T-helper 1 cell treated with Interleukin-12 subunit alpha and Interleukin-12 subunit beta and Interleukin-4 antibody, amounts not matched to agents 30 μg/mL and 1 μg/mL, for 36 hours (primary cell): ENCODE measurements at regions not wholly inside any gene's neighbourhood (a gene's known extent, or its start where the extent isn't known, plus 50 kb on each side); places are given as distances from the start of the nearest gene placed in this dataset.
"Not testable (repeated sequence)": the region's sequence is repeated elsewhere in the genome, so short reads cannot be mapped to it uniquely, and the experiment has no call there.

Source experiments
- H3K27ac Mint-ChIP-seq: one replicate; pipeline ENCODE4 v1.8.0; 2021; ENCODE audit warnings: mild to moderate bottlenecking, mixed read lengths
- H3K27me3 Mint-ChIP-seq: one replicate; pipeline ENCODE4 v1.8.0; 2021; ENCODE audit warnings: low read depth, mixed read lengths
- H3K36me3 Mint-ChIP-seq: one replicate; pipeline ENCODE4 v1.8.0; 2021; ENCODE audit warnings: low read depth, mixed read lengths
- H3K4me1 Mint-ChIP-seq: one replicate; pipeline ENCODE4 v1.8.0; 2021; ENCODE audit warnings: low read depth, mixed read lengths
- H3K4me3 Mint-ChIP-seq: one replicate; pipeline ENCODE4 v1.8.0; 2021; ENCODE audit warnings: mild to moderate bottlenecking, moderate library complexity, mixed read lengths
- H3K9me3 Mint-ChIP-seq: one replicate; pipeline ENCODE4 v1.8.0; 2021; ENCODE audit warnings: mixed read lengths

DNA sequence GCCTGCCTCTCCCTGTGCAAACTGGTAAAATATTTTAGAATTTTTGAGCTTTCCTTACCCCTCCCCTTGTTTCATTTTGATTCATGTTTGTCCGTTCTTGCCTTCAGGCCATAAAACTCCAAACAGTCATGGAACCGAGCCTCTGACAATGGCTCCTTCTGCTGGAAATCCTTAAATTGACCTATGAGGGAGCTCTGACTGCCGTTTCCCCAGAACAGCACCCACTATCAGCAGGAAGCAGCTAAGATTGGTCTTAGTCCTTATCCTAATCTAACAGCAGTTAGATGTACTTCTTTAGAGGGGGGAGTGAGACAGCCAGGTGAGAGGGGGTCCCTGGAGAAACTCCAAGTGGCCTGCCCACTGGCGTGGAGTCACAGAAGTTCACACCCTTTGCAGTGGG, 106.7 kb downstream of the FAM174A start:
- peaks cover 2% of the 10 kb centered on the region for H3K4me1 Mint-ChIP-seq
- H3K27ac Mint-ChIP-seq: no peak overlapping the region
- no peaks in the 10 kb centered on the region for H3K36me3 Mint-ChIP-seq
- no peak overlapping the region for H3K4me3 Mint-ChIP-seq
- H3K9me3 Mint-ChIP-seq: no peaks in the 10 kb centered on the region
- H3K27me3 Mint-ChIP-seq: peaks cover 4% of the 10 kb centered on the region

DNA sequence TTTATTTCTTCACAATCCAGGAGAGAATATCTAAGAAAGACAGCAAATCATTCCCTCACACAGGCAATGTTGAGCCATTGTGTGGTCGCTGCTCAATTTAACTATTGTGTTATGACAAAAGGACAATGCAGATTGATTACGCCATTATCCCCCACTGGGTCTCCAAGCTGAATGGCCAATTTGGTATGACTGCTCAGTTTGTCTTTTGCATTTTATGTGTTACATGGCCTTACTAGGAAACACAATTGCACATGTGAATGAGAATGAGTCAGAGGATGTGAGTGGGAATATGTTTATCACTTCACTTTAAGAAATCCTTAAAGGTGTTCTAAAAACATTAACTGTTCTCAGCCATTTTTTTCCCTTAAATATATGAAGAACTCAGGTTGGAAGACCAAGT, 108.3 kb downstream of the FAM174A start:
- Mint-ChIP-seq H3K9me3 (no peaks in the 10 kb centered on the region), H3K4me3 (no peak overlapping the region), H3K4me1 (peaks cover 5% of the 10 kb centered on the region), H3K27ac (no peak overlapping the region), H3K36me3 (no peaks in the 10 kb centered on the region), H3K27me3 (peaks cover 4% of the 10 kb centered on the region)

DNA sequence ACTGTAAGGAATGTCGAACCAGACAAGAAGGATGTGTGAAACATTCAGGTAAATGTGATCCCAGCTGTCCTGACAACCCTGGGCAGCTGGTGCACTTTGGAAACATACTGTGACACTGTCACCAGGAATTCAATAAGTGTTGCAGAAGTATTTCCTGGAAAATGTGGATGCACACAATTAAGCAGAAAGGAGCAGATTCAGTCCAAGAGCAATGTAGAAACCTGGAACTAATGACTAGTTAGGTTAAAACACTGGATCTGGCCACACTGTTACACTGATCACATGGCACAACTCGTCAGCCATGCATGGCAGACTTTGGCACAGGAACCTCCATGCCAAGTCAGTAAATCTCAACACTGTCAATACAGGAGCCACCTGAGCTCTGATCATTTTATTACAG, 109.0 kb downstream of the FAM174A start:
- H3K36me3 Mint-ChIP-seq: no peaks in the 10 kb centered on the region
- H3K4me3 Mint-ChIP-seq: no peak overlapping the region
- H3K27me3 Mint-ChIP-seq: peaks cover 4% of the 10 kb centered on the region
- H3K9me3 Mint-ChIP-seq: no peaks in the 10 kb centered on the region
- no peak overlapping the region for H3K27ac Mint-ChIP-seq
- peaks cover 5% of the 10 kb centered on the region for H3K4me1 Mint-ChIP-seq

DNA sequence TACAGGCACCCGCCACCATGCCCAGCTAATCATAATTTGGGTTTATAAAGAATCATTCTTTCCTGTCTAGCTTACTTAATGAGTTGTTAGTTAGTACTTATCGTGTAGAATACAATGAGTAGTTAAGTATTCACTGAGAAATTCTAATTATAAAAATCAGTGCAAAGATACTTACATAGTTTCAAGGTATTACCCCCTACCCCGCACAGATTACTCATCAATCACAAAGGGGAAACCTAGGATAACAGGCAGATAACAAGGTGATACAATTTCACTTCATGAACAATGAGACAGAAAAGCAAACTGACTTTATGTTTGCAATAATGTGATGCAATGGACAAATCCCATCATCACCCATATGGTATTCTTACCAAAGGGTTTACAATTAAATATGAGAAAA, 109.6 kb downstream of the FAM174A start:
- peaks cover 4% of the 10 kb centered on the region for H3K27me3 Mint-ChIP-seq
- no peaks in the 10 kb centered on the region for H3K36me3 Mint-ChIP-seq
- no peak overlapping the region for H3K27ac Mint-ChIP-seq
- H3K9me3 Mint-ChIP-seq: no peaks in the 10 kb centered on the region
- H3K4me3 Mint-ChIP-seq: no peak overlapping the region
- H3K4me1 Mint-ChIP-seq: peaks cover 5% of the 10 kb centered on the region

DNA sequence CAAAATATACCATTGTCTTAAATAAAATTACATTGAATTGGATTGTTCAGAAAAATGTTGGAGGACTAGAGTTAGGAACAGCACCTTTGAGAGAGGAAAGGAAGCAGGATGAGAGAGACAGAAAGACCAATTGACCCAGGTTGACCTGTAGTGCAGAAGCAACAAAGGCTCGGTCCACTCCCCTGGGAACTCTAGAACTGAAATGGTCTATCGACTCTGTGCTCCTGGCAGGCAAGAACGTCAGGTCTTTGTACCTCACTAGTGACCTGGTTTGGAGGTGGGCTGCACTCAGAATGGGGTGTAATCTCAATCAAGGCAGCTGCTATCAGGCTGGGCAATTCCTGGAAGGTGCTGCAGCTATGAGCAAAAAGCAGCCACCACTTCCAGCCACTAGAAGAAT, 110.8 kb downstream of the FAM174A start:
- no peak overlapping the region for H3K4me3 Mint-ChIP-seq
- peaks cover 5% of the 10 kb centered on the region for H3K4me1 Mint-ChIP-seq
- no peaks in the 10 kb centered on the region for H3K9me3 Mint-ChIP-seq
- H3K36me3 Mint-ChIP-seq: no peaks in the 10 kb centered on the region
- H3K27me3 Mint-ChIP-seq: peaks cover 4% of the 10 kb centered on the region
- H3K27ac Mint-ChIP-seq: no peak overlapping the region

DNA sequence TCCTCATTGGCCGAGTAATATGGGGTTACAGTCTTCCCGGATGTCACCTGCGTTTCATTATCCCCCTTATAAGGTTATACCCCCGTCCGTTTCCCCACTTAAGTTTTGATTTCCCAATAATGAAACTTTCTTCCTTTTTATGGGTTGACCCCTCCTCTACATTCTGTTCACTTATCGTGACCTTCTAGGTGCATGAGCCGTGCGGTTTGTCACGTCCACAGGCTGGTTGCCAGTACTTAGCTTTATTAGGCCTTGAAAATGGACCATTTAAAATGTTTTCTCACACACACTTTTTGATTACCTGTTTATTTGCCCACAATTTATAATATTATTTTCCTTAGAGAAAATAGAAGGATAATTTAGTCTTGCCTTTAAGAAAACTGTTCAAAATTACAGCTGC, 111.5 kb downstream of the FAM174A start:
- Mint-ChIP-seq H3K9me3 (no peaks in the 10 kb centered on the region), H3K36me3 (no peaks in the 10 kb centered on the region), H3K27ac (no peak overlapping the region), H3K4me3 (no peak overlapping the region), H3K4me1 (peaks cover 5% of the 10 kb centered on the region), H3K27me3 (peaks cover 4% of the 10 kb centered on the region)

DNA sequence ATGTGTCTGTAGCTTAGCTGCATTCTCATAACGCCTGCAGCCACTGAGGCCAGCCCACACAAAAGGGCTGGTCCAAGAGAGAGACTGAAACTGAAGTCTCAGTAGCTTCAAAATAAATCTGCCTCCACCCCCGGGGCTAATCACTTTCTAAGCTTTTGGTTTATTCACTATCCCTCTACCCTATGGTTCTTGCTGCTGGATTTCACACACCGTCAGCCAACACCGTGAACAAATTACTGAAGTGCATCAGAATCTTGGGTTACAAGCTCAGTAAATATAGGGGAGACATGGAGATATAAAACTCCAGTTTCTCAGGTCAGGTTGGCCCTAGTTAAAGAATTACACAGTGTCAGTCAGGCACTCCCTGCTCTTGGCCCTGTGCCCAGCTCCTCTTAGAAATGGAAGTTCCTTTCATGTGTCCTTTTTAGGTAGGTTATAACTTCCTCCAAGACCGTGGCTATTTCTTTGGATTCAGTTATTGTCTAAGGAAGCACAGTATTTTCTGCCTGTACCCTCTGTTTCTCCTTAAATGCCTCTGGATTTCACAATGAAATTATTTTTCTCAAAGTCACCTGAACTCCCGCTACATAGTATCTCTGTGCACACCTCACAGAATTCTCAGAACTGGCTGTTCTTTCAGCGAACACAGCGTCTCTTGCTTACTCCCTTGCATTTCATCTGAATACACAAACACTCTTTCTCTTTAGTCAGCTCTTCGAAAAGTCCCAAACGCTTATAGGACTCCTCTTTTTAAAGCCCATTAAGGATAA, 112.5 kb downstream of the FAM174A start:
- H3K27ac Mint-ChIP-seq: peak overlapping the region; percentile 38
- H3K36me3 Mint-ChIP-seq: no peaks in the 10 kb centered on the region
- no peaks in the 10 kb centered on the region for H3K9me3 Mint-ChIP-seq
- H3K27me3 Mint-ChIP-seq: peaks cover 8% of the 10 kb centered on the region
- H3K4me1 Mint-ChIP-seq: peaks cover 5% of the 10 kb centered on the region
- H3K4me3 Mint-ChIP-seq: no peak overlapping the region

DNA sequence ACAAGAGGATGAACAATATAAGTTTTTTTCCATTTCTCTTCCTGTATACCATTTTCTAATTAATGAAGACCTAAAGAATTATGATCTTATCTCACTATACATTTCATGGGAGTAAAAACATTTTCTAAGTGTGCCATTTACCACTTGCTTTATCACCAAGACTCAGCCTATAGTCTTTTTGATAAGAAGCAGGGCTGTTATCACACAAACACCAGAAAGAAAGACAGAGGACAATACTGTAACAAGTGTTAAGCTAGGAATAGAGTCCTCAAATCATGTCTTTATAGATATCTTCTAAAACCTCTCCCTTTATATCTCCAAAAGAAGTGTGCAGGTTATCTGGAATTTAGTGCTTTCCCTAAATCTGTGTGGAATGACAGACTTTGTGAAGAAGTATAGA, 119.7 kb downstream of the FAM174A start:
- Mint-ChIP-seq H3K4me1 (peaks cover 4% of the 10 kb centered on the region), H3K36me3 (no peaks in the 10 kb centered on the region), H3K27me3 (peaks cover 13% of the 10 kb centered on the region), H3K4me3 (no peak overlapping the region), H3K9me3 (no peaks in the 10 kb centered on the region), H3K27ac (no peak overlapping the region)

DNA sequence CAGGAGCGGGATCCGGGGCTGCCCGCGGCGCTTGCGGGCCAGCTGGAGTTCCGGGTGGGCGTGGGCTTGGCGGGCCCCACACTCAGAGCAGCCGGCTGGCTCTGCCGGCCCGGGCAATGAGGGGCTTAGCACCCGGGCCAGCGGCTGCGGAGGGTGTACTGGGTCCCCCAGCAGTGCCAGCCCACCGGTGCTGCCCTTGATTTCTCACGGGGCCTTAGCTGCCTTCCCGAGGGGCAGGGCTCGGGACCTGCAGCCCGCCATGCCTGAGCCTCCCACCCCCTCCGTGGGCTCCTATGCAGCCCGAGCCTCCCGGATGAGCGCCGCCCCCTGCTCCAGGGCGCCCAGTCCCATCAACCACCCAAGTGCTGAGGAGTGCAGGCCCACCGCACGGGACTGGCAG, 121.6 kb downstream of the FAM174A start:
- not testable (repeated sequence) for H3K36me3 Mint-ChIP-seq, H3K9me3 Mint-ChIP-seq, H3K4me1 Mint-ChIP-seq, H3K27ac Mint-ChIP-seq, H3K4me3 Mint-ChIP-seq
- H3K27me3 Mint-ChIP-seq: peaks cover 18% of the 10 kb centered on the region

DNA sequence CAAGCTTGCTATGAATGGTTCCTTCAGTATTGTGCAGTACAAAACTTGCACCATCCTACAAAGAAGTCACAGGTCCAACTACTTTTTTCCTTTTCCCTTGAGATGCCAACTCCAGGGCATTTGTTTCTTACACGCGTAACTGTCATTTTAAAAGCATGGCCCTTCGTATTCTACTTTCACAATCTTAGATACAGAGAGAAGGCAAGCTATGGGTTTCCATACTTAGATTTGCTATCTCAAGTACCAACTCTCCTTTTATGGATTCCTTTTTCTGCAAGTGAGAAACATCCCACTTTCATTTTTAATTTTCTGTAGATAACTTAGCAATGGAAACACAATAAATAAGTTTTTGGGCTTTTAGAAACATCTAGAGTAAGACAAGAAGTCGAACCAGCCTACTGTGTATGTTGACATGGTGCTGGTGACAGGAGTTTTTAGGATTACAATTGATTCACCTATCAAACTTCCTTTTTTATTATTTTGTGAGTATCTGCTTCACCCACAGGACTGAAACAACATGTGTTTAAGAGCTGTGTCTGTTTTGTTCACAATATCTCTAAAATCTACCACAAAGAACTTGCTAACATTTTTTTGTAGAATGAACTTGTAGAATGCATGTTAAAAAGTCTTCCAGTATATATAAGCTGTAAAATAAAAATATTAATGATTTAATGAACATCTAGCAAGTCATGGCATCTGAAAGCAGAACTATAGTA, 124.1 kb downstream of the FAM174A start:
- no peak overlapping the region for H3K4me3 Mint-ChIP-seq
- H3K4me1 Mint-ChIP-seq: peaks cover 5% of the 10 kb centered on the region
- no peaks in the 10 kb centered on the region for H3K36me3 Mint-ChIP-seq
- no peak overlapping the region for H3K27ac Mint-ChIP-seq
- no peaks in the 10 kb centered on the region for H3K9me3 Mint-ChIP-seq
- peaks cover 10% of the 10 kb centered on the region for H3K27me3 Mint-ChIP-seq

DNA sequence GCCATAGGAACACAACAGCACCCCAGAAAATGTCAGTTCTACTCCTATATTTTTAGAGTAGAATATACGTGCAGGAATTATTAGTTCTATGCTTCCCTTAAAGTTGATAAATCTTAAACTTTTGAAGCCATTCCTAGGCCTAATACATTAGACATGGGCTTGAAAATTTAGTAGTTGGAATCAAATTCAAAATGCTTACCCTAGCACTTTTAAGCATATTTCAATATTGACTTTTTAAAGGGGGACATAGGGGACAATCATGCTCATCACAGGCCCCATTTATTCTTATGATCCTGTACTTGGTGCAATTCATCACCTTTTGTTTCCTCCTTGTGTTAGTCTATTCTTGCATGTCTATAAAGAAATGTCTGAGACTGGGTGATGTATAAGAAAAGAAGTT, 129.0 kb downstream of the FAM174A start:
- Mint-ChIP-seq H3K9me3 (no peaks in the 10 kb centered on the region), H3K27ac (no peak overlapping the region), H3K4me1 (peaks cover 9% of the 10 kb centered on the region)

DNA sequence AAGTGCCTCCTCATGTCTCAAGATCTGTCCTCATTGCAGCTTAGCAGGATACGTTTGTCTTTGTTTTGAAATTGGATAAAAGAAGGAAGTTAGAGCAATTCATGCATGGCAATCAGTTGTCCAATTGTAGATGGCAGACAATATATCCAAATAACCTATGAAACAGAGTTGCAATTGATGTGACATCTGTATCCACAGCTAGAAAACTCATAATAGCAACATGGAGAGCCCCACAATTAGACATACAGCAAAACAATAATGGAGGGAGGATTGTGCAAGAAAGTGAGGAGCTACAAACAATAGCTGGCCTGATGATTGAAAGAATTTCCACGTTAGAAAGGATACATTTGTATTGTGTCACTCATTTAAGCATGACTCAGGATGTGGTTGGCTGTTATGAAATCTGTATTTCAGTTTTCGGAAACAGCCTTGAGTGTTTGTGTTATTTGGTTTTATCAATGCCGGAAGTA, 132.0 kb downstream of the FAM174A start:
- H3K9me3 Mint-ChIP-seq: no peaks in the 10 kb centered on the region
- no peaks in the 10 kb centered on the region for H3K36me3 Mint-ChIP-seq
- peak overlapping the region; percentile 66 for H3K27ac Mint-ChIP-seq
- no peaks in the 10 kb centered on the region for H3K27me3 Mint-ChIP-seq
- no peak overlapping the region for H3K4me3 Mint-ChIP-seq
- peaks cover 6% of the 10 kb centered on the region for H3K4me1 Mint-ChIP-seq

More for the DNA sequence above, 129.0 kb downstream of the FAM174A start:
- Mint-ChIP-seq H3K36me3 (no peaks in the 10 kb centered on the region), H3K27me3 (peaks cover 5% of the 10 kb centered on the region), H3K4me3 (no peak overlapping the region)

DNA sequence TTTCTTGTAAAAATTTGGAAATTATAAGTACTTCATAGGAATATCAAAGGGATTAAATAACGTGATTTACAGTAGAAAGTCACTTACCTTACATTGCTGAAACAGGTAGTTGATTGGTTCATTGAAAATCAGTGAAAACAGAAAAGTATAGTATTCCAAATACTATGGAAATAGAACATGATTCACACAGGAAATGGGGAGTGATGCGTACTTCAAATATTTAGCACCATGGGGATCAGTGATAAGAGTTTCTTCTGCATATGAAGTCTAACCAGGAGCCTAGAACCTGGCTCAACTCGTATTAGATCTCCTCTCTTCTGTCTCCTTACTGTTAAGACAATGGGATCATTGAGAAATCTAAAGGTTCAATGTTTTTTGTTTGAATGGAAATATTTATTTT, 133.3 kb downstream of the FAM174A start:
- Mint-ChIP-seq H3K36me3 (no peaks in the 10 kb centered on the region), H3K27ac (no peak overlapping the region)

DNA sequence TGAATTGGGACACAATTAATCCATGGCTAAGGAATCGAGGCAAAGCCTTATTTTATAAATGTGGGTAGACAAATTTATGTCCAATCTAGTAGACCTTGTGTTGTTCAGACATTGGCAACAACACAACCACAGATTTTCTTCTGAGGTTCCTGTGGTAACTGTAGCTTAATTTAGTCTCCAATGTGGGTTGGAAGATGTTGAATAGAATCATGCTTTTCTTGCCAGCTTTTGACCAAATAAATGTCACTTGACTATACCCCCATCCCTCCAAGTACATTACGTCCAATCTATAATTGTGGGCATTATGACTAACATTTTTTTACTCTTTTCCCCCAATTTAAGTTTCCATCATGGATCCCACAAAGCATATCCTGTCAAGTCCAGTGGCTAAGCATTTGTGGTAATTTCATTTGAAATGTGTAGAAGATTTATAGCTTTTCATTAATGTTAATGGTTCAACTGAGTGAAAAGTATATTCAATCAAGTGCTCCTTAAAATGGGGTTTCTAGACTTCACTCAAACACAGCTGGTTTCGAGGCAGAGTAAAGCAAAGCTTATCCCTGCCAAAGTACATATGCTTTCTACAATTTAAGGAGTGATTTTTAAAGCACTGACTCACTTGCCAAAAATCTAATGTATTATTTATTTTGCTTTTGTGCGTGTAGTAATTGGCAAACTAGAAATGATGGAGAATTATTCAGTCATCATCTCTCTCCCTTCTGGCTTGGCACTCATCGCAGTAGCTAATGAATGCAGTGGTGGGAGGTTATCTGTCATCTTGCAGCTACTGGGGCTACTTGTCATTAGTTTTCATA, 141.8 kb downstream of the FAM174A start:
- Mint-ChIP-seq H3K27me3 (peaks cover 13% of the 10 kb centered on the region), H3K27ac (no peak overlapping the region), H3K9me3 (peaks cover 11% of the 10 kb centered on the region), H3K4me1 (peaks cover 2% of the 10 kb centered on the region), H3K36me3 (no peaks in the 10 kb centered on the region), H3K4me3 (no peak overlapping the region)

More for the DNA sequence above, 133.3 kb downstream of the FAM174A start:
- Mint-ChIP-seq H3K4me3 (no peak overlapping the region), H3K4me1 (peaks cover 6% of the 10 kb centered on the region), H3K27me3 (peaks cover 3% of the 10 kb centered on the region), H3K9me3 (no peaks in the 10 kb centered on the region)
